Activated naive CD4-positive, alpha-beta T cell treated with Interleukin-2 at 50 U/mL for 16 hours (primary cell): ENCODE measurements at regions not wholly inside any gene's neighbourhood (a gene's known extent, or its start where the extent isn't known, plus 50 kb on each side); places are given as distances from the start of the nearest gene placed in this dataset.

Source experiments
- DNase-seq: peaks from one replicate; pipeline ENCODE4 v3.0.0-alpha.2; 2020

- no peak for DNase-seq
These were observed 176.2 kb downstream of the BUD13 start for GRCh38 chr11:116596346-116597260.

DNA sequence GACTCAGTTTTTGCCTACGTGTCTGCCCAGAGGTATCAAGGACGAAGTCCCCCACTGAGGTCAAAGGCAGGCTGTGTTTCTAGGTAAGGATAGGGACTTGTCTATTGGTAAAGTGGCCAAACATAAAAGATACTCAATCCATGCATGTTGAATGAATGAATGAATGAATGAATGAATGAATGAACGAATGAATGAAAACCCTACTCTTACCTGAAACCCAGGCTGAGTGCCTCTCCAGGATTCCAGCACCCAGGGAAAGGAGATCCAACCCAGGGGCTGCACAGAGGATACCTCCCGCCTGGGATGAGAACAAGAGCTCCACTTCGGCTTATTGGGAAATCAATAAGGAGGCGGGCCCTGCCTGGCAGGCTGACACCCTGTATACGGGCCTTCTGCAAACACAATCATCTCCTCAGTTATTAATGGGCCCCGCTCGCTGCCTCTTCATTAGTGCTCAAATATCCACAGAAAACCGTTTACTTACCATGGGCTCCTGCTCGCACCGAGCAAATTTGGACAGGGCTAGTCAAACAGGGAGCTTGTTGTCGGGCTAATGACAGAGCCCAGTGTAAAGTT lies 177.4 kb downstream of the BUD13 start:
- DNase-seq, result no peak

GRCh38 chr11:116590844-116591570 lies 181.8 kb downstream of the BUD13 start:
- no peak for DNase-seq

- no peak for DNase-seq
These were observed 183.4 kb downstream of the BUD13 start for GRCh38 chr11:116589402-116589801.

DNA sequence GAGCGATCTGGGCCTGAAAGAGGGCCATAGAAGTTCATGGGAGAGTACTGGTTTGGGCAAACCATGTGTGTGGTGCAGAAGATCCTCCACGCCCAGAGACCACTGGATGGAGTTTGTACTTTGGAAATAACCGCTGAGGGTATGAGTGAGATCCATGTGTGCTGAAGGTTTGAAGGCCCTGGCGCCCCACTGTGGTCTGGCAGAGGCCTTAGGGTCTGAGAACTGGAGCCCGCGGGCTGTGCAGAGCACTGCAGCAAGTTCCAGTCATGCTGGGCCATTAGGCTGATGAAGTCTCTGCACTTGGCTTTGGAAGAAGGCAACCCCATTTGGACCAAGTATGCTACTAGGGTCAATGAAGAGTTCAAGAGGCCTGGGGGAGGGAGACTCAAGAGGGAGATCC lies 186.4 kb downstream of the BUD13 start:
- DNase-seq, result no peak

GRCh38 chr11:116582571-116582970 lies 190.2 kb downstream of the BUD13 start:
- no peak for DNase-seq

DNA sequence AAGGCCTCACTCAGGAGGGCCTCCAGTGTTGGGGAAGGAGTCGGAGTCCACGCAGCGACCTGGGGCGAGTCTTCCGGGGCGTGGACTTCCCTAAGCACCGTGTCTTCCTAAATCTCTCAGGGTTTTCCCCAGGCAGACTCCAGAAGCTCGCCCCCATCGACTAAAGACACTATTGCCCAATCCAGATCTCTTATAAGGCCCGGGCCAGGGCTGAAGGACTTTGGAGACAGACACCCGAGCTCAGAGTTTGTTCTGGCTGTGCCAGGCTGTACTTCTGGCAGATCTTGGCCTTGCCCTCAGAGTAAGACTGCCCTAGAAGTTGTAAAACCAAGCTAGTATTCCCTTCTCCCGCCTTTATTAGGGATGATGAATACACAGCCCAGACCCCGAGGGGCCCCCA lies 191.4 kb downstream of the BUD13 start:
- DNase-seq, result no peak

DNA sequence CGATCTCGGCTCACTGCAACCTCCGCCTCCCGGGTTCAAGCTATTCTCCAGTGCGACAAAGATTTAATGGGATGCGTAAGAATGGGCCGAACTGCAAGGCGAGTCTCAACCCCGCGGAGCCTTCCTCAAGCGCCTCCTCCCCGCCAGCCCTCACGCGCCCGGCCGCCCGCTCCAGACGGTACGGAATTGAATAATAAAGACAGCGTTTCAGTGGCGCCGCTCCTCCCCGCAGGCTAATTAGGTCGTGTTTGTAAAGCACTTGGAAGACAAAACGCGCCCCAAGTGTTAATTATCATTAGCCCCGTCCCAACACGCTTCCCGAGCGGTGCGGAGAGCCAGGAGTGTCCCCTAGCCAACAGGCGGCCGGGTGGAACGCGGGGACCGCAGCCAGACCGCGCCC lies 192.0 kb downstream of the BUD13 start:
- no peak for DNase-seq

DNA sequence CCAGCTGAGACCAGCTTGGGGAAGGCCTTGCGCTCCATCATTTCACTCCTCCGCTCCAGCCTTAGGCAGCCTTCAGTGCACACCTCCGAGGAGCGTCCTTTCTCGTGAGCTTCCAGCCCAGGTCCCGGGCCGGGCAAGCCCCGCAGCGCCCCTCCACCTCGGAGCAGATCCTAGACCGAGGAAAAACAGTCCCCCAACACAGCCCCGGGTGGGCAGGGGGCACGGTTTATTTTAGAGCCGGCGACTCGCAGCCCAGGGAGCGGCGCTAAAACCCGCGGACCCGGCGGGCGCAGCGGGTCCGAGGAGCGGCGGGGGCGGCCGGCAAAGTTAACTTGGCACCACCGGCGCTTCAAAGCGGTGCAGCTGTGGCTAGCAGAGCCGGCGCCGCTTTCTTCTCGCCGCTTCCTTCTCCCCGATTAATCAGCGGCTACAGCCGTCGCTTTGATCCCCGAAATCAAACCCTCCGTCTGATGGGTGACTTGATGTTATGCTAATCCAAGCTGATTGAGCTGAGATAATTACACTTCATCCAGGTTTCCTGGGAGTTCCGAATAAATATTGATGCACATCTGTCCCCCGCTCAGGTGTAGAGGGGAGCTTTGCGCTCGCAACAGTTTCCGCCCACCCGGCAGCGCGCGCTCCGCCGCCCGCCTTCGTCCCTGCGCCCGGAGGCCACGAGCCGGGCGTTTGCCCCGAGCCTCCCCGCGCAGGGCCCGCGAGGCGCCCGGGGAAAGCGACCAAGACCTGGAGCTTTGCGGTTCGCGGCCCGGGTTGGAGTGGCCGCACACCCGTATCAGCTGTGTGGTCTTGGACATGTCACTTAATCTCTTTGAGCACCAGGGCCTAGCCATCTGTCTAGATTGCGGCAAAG lies 192.7 kb downstream of the BUD13 start:
- no peak for DNase-seq

DNA sequence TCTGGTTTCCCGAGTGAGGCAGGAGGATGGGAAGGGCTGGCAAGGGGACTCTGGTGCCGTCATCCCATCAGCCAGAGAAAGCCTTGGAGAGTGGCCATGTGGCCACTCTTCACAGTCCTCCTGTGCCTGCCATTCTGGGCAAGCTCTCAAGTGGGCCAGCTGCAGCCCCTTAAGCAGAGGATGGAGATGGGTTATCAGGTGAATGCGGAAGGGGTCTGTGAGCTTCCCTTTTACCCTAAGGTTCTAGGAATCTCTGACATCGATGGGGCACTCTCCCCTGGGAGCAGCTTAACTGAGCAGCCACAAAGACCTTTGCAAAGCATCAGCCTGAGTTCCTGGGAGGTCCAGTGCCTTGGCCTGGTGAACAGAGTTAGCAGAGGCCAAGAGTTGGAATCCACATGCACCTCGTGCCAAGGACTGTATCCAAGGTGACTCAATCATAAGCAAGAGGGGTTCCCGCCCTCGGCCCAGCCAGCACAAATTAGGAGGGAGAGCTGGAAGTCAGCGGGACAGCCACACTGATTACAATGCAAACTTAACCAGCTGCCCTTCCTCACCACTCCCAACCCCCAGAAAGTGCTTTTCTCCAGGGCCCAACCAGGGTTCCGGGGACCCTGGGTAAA lies 193.6 kb downstream of the BUD13 start:
- no peak for DNase-seq

- DNase-seq, result no peak
These were observed 194.8 kb downstream of the BUD13 start for GRCh38 chr11:116577956-116578355.

- DNase-seq, result no peak
These were observed 195.5 kb downstream of the BUD13 start for GRCh38 chr11:116577273-116577672.

DNA sequence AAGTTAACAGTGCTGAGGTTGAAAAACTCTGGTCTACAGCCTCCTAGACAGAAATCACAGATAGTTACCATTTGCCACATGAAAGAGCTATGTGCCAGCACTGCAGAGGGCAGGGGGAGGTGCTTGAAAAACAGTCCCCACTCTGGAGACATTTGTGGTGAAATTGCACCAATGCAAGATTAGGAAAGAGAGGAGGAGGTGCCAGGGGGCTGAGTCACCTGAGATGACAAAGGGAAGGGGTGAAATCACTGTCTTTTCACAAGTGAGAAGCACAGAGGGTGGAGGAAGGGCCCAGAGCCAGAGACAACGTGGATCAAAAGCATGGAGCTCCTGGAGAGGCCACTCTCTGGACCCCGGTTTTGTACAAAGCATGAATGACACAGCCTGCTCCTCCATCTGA lies 196.3 kb downstream of the BUD13 start:
- no peak for DNase-seq

GRCh38 chr11:116567721-116568242 lies 205.0 kb downstream of the BUD13 start:
- DNase-seq, result no peak

GRCh38 chr11:116563712-116564047 lies 209.1 kb downstream of the BUD13 start:
- DNase-seq, result no peak

GRCh38 chr11:116563028-116563711 lies 209.6 kb downstream of the BUD13 start:
- DNase-seq, result no peak

- no peak for DNase-seq
These were observed 212.2 kb downstream of the BUD13 start for GRCh38 chr11:116560589-116560988.

- DNase-seq, result no peak
These were observed 214.1 kb downstream of the BUD13 start for GRCh38 chr11:116558504-116559211.

DNA sequence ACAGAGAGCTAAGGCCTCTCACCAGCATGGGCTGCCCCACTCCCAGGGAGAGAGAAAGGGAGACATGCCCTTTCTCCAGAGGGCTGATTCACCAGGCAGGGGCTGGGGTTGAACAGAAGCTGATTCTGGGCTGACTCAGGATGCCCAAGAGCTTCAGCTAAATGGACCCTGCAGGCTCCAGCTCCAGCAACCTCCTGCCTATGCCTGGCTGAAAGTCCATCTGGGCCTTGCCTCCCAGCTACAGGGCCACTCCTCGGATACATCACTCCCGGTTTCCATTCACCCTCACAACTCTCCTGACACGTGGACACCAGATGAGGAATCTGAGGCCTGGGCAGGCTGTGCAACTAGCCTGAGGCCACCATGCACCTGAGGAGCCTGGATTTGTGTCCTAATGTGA lies 215.5 kb downstream of the BUD13 start:
- DNase-seq, result no peak

DNA sequence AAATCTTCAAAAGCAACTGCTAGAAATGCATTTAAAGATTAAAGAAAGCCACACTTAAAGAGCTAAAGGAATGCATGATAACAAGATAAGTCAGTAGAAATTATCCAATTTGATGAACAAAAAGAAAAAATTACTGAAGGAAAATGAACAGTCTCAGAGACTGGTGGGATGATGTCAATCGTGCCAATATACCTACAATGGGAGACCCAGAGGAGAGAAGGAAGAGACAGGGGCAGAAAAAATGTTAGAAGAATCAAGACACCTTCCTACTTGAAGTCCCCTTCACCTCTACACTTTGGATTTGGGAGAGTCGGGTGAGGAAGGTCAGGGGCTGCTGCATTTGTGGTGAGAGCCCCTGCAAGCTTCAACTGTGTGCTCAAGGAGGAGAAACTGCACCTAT lies 216.3 kb downstream of the BUD13 start:
- DNase-seq, result no peak

GRCh38 chr11:116553482-116553881 lies 219.3 kb downstream of the BUD13 start:
- DNase-seq, result no peak
